ENCODE measurements at regions not wholly inside any gene's neighbourhood (a gene's known extent, or its start where the extent isn't known, plus 50 kb on each side); places are given as distances from the start of the nearest gene placed in this dataset.

DNA sequence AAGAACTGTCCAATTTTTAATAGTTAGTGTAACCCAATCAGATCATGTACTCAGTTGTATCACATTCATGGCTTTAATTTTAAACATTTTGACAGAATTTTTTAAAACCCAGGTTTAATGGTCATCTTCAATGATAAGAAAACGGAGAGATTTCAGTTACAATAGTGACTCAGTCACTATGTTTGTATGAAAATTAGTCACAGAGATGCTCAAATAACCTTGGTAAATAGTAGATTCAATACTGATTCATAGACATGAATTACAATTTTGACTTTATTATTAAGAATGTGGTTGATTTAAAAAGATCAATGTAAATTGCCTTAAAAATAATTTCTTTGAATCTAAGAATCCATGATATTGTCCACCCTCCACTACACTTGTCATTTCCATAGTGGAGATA is 64.6 kb upstream of the TYRP1 start:
- Mint-ChIP-seq H3K36me3 (no peaks in the 10 kb centered on the region), H3K4me3 (no peak overlapping the region), H3K4me1 (no peaks in the 10 kb centered on the region), H3K27me3 (no peaks in the 10 kb centered on the region), H3K9me3 (peaks cover 9% of the 10 kb centered on the region), H3K27ac (no peak overlapping the region)
- DNase-seq = no peak
- CTCF ChIA-PET = no interaction called here

DNA sequence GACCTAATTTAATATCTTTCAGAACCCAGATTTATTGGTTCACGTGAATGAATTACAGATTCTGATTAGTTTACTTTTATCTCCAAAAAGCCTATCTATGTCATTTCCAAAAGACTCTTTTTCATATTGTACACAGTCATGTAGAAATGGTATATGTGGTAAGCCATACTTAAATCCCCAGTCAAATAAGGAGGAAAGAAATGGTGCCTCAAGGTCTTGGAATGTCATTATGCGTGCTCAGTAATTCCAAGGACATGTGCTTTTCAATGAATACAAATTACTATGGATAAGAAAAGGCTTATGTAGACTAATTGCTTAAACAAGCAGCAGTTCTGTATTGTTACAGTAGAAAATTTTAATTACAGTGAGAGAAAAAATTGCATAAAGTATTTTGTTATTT is 64.1 kb upstream of the TYRP1 start:
- no peak for DNase-seq
- no peak overlapping the region for H3K27ac Mint-ChIP-seq
- H3K9me3 Mint-ChIP-seq = peaks cover 9% of the 10 kb centered on the region
- CTCF ChIA-PET = no interaction called here
- H3K4me1 Mint-ChIP-seq = no peaks in the 10 kb centered on the region
- H3K4me3 Mint-ChIP-seq = no peak overlapping the region
- H3K36me3 Mint-ChIP-seq = no peaks in the 10 kb centered on the region
- H3K27me3 Mint-ChIP-seq = no peaks in the 10 kb centered on the region

DNA sequence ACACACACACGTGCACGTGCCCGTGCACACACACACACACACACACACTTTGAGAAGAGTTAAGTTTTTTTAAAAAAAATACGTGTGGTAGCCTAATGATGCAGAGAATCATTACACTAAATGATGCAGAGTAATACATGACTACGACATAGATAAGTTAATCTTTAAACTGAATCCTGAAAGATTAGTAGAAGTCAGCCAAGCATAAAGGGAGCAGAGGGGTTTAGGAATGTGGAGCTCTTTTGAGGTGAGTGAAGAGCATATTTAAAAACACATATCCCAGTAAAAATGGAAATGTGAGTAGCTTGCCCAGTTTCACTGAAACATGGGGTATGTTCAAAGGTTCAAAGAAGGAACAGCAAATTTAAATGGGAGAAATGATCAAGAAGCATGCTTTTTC is 61.3 kb upstream of the TYRP1 start:
- CTCF ChIA-PET = no interaction called here
- H3K27ac Mint-ChIP-seq = no peak overlapping the region

DNA sequence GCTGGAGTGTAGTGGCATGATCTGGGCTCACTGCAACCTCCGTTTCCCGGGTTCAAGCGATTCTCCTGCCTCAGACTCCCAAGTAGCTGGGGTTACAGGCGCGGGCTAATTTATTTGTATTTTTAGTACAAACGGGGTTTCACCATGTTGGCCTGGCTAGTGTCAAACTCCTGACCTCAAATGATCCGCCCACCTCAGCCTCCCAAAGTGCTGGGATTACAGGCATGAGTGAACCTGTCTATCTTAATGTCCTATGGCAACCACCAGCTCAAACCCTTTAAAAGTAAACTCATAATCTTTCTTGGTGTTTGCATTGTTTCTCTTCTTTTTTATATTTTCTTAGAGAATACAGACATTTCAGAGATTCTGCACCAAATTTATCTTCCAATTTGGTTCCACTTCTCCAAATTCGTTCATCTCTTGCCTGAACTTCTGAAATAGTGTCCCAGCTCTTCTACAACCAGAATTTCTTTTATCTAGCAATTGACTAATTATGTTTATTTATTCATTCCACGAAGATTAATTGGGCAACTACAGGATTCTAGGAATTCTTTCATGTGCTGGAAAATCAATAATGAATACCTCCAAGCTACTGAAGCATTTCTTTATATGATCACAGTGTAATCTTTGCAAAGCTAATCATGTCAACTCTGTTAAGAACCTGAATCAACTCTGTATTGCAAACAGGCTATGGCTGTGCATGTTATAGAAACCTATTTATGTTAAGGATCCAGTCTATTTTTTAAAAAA is 60.0 kb upstream of the TYRP1 start:
- H3K4me1 Mint-ChIP-seq = no peaks in the 10 kb centered on the region
- CTCF ChIA-PET = no interaction called here
- no peak overlapping the region for H3K27ac Mint-ChIP-seq
- DNase-seq = no peak
- no peak overlapping the region for H3K4me3 Mint-ChIP-seq
- H3K9me3 Mint-ChIP-seq = peaks cover 16% of the 10 kb centered on the region
- H3K27me3 Mint-ChIP-seq = no peaks in the 10 kb centered on the region
- no peaks in the 10 kb centered on the region for H3K36me3 Mint-ChIP-seq

More for the DNA sequence above, 61.3 kb upstream of the TYRP1 start:
- no peaks in the 10 kb centered on the region for H3K27me3 Mint-ChIP-seq
- H3K4me1 Mint-ChIP-seq = no peaks in the 10 kb centered on the region
- peaks cover 16% of the 10 kb centered on the region for H3K9me3 Mint-ChIP-seq
- DNase-seq = no peak
- no peak overlapping the region for H3K4me3 Mint-ChIP-seq
- no peaks in the 10 kb centered on the region for H3K36me3 Mint-ChIP-seq

DNA sequence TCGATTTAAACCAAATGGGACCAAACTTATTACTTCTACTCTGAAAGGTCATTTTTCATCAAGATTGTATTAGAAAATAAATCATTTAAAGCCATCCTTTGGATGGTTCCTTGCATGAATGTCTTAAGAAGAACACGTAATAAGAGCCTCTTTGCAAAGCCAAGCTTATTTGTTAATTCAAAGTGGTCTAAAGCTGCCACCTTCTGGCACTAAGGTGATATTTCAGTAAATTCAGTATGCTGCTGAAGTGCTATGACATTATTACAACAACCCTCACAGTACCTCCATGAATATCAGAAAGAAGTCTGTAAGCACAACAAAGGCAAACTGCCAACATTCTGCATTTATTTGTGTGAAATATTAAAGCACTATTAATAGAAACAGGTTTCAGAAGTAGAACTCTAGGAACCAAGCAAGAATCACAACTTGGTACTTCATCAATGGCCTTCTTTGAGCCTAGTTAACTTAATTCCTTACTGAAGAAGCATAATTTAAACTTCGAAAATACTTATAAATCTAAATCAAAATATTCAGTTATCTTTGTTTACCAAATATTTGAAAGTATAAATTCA is 53.1 kb upstream of the TYRP1 start:
- Mint-ChIP-seq H3K9me3 (peaks cover 7% of the 10 kb centered on the region), H3K36me3 (no peaks in the 10 kb centered on the region), H3K4me1 (no peaks in the 10 kb centered on the region), H3K27ac (no peak overlapping the region), H3K27me3 (no peaks in the 10 kb centered on the region), H3K4me3 (no peak overlapping the region)
- CTCF ChIA-PET = no interaction called here
- no peak for DNase-seq

DNA sequence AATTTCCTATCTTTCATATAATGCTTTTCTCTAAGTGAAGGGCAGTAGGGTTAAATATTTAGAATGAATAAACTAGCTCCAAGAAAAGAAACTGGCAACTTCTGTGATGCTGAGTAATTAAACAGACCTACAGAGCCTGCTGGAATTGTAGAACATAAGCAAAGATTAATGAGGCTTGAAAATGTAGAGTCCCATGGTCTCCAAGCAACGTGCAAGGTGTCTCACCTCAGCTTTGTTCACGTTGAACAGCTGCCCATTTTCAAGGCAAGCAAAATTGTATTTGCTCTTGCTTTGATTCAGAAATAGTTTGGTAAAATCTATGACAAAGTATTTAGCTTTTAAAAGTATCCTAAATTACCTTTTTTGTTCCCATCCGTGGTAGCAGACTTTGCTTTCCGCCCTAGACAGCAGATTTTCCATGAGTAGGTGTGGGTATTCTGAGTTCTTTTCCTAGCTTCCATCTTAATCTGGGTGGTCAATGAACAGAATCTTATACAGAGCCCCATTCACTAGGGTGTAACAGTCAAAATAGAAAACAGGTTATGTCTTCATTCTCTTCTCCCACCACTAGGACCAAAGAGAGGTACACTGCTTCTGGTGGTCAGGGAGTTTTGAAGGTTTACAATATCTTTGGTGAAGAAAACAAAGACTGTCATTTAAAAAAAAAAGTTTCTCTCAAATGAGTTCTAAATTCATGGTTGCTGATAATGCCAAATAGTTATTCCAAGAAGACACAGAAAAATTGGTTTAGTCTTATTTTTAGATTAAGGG is 52.1 kb upstream of the TYRP1 start:
- no peaks in the 10 kb centered on the region for H3K27me3 Mint-ChIP-seq
- no peaks in the 10 kb centered on the region for H3K4me1 Mint-ChIP-seq
- peaks cover 3% of the 10 kb centered on the region for H3K9me3 Mint-ChIP-seq
- CTCF ChIA-PET = no interaction called here
- H3K4me3 Mint-ChIP-seq = no peak overlapping the region
- no peak overlapping the region for H3K27ac Mint-ChIP-seq
- no peak for DNase-seq
- H3K36me3 Mint-ChIP-seq = no peaks in the 10 kb centered on the region

Data from activated naive CD4-positive, alpha-beta T cell treated with anti-CD3 and anti-CD28 coated beads, Interleukin-2, amount 10 ng/mL, durations not matched to agents 7 days and 5 days (primary cell).